ENCODE measurements at regions not wholly inside any gene's neighbourhood (a gene's known extent, or its start where the extent isn't known, plus 50 kb on each side); places are given as distances from the start of the nearest gene placed in this dataset.
A peak's percentile ranks its signal among the peaks of the same experiment; 100 is the strongest.

DNA sequence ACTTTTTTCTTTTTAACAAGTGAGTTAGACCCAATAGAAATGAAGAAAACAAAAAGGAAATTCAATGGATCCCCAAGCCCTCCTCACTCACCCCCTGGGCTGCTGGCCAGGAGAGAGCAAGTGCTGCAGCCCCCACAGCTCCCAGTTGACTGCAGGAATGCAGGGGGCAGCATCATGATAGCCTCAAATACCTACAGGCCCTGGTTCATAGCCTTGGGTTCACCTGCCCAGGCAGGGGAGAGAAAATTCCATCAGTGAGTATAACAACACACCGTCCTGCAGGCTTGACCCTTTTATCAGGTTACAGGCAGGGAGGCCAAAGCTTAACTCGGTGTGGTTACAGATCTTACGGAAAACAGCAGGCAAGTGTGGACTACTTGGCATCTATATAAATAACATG lies 76.3 kb downstream of the PHLDA1 start:
- H3K4me1 ChIP-seq (ENCODE audit: control insufficient read depth, insufficient read depth, low read length): peaks cover 26% of the 10 kb centered on the region
- no peak overlapping the region for H3K9ac ChIP-seq (ENCODE audit: low read depth, low read length)
- peak overlapping the region; percentile 93 for H3K4ac ChIP-seq (ENCODE audit: low read depth, low read length)
- H2BK20ac ChIP-seq (ENCODE audit: low read depth, low read length): peak overlapping the region; percentile 77; the same call in 1 of the 2 replicates
- TF ChIP-seq, protein P1, sequence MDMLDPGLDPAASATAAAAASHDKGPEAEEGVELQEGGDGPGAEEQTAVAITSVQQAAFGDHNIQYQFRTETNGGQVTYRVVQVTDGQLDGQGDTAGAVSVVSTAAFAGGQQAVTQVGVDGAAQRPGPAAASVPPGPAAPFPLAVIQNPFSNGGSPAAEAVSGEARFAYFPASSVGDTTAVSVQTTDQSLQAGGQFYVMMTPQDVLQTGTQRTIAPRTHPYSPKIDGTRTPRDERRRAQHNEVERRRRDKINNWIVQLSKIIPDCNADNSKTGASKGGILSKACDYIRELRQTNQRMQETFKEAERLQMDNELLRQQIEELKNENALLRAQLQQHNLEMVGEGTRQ (IDR thresholded peaks at IDR 0.05; ENCODE audit: low read depth, low read length): no peak
- no peak for TF ChIP-seq MAFK (IDR thresholded peaks at IDR 0.05; ENCODE audit: low read depth, low read length)
- TF ChIP-seq RCOR1 (IDR thresholded peaks at IDR 0.05; ENCODE audit: insufficient replicate concordance, low read length): no peak
- TF ChIP-seq CEBPB (IDR thresholded peaks at IDR 0.05; ENCODE audit: low read depth, low read length): no peak
- TF ChIP-seq, protein P2, sequence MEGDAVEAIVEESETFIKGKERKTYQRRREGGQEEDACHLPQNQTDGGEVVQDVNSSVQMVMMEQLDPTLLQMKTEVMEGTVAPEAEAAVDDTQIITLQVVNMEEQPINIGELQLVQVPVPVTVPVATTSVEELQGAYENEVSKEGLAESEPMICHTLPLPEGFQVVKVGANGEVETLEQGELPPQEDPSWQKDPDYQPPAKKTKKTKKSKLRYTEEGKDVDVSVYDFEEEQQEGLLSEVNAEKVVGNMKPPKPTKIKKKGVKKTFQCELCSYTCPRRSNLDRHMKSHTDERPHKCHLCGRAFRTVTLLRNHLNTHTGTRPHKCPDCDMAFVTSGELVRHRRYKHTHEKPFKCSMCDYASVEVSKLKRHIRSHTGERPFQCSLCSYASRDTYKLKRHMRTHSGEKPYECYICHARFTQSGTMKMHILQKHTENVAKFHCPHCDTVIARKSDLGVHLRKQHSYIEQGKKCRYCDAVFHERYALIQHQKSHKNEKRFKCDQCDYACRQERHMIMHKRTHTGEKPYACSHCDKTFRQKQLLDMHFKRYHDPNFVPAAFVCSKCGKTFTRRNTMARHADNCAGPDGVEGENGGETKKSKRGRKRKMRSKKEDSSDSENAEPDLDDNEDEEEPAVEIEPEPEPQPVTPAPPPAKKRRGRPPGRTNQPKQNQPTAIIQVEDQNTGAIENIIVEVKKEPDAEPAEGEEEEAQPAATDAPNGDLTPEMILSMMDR (conservative IDR thresholded peaks at IDR 0.05; ENCODE audit: low read depth, low read length): no peak
- TF ChIP-seq RFX5 (IDR thresholded peaks at IDR 0.05; ENCODE audit: low read depth, low read length): no peak
- no peak for TF ChIP-seq RAD21 (IDR thresholded peaks at IDR 0.05; ENCODE audit: low read length)
- no peak for DNase-seq
- no peaks in the 10 kb centered on the region for H3K27me3 ChIP-seq (ENCODE audit: control insufficient read depth, insufficient read depth, low read length)
- H2AK5ac ChIP-seq (ENCODE audit: low read depth, low read length): peak overlapping the region; percentile 79
- ATAC-seq (ENCODE audit: low read depth): no peak
- ChIA-PET POLR2A (ENCODE audit: unreplicated experiment) (no interaction called here), CTCF (no interaction called here)
- no CpG with 5 or more reads among the region's 3 CpGs for WGBS, 2 experiments (ENCODE audit: extremely low coverage in 2 of 2, insufficient read length in 1 of 2)
- H3K56ac ChIP-seq (ENCODE audit: extremely low read depth, insufficient read depth, low read length): no peak overlapping the region
- H2BK15ac ChIP-seq (ENCODE audit: low read depth, low read length): peak overlapping the region; percentile 66; the same call in 2 of the 3 replicates
- H4K20me1 ChIP-seq (ENCODE audit: insufficient read depth, low read length): no peaks in the 10 kb centered on the region
- BruUV-seq (replicated peaks): no TSS peak
- H3K14ac ChIP-seq (replicated peaks; ENCODE audit: low read depth, low read length): peak overlapping the region; percentile 62
- 0 out of 2 replicates have a peak overlapping the region, but pooled peaks have one; percentile 4 for H3K18ac ChIP-seq (ENCODE audit: low read depth, low read length)
- peak overlapping the region; percentile 28 for H2BK5ac ChIP-seq (ENCODE audit: low read depth, low read length, poor library complexity, severe bottlenecking)
- H2AK9ac ChIP-seq (replicated peaks; ENCODE audit: low read depth, low read length, poor library complexity): no peak overlapping the region
- H3K9me1 ChIP-seq (ENCODE audit: insufficient read depth, low read length): peaks cover 13% of the 10 kb centered on the region; the same call in 1 of the 2 replicates
- H4K91ac ChIP-seq (ENCODE audit: insufficient read depth, low read depth, low read length): peak overlapping the region; percentile 74
- in situ Hi-C loops (cut with MboI; ENCODE audit: low sequenced_read_pairs) (no loop called here), dilution Hi-C loops (cut with HindIII; ENCODE audit: low sequenced_read_pairs, unreplicated experiment) (no loop called here), intact Hi-C loops (cut with micrococcal nuclease) (no loop called here)
- H3K23ac ChIP-seq (ENCODE audit: low read depth, low read length): peak overlapping the region; percentile 70; the same call in 1 of the 2 replicates
- H4K8ac ChIP-seq (ENCODE audit: low read depth in 2 of 2, low read length in 2 of 2): peak overlapping the region in 1 of 2 experiments; percentile 20; a peak in 1 of 4 replicates
- no peaks in the 10 kb centered on the region for H3K9me3 ChIP-seq (ENCODE audit: control insufficient read depth, insufficient read depth, low read length)
- no peak overlapping the region for H3K4me3 ChIP-seq (ENCODE audit: insufficient read depth, low read depth, low read length)
- H3K79me1 ChIP-seq (ENCODE audit: low read depth in 1 of 2, low read length in 2 of 2): 0 out of 4 replicates have a peak, but pooled peaks cover 0 to 8% of the 10 kb centered on the region in 2 experiments
- no peak overlapping the region for H3K4me2 ChIP-seq (ENCODE audit: low read depth, low read length)
- 0 out of 2 replicates have a peak overlapping the region, but pooled peaks have one; percentile 15 for H4K5ac ChIP-seq (ENCODE audit: low read depth, low read length)
- no peaks in the 10 kb centered on the region for H3K36me3 ChIP-seq (ENCODE audit: control insufficient read depth, insufficient read depth, low read length)
- peak overlapping the region; percentile 98 for H2BK120ac ChIP-seq (ENCODE audit: low read depth, low read length)
- H3K27ac ChIP-seq (ENCODE audit: insufficient read depth, low read length): peak overlapping the region; percentile 38
- H2AFZ ChIP-seq (replicated peaks; ENCODE audit: low read length, poor library complexity): no peak overlapping the region
